HG02763 (cell line): ENCODE measurements at regions not wholly inside any gene's neighbourhood (a gene's known extent, or its start where the extent isn't known, plus 50 kb on each side); places are given as distances from the start of the nearest gene placed in this dataset.
"Not testable (repeated sequence)": the region's sequence is repeated elsewhere in the genome, so short reads cannot be mapped to it uniquely, and the experiment has no call there.

Source experiments
- ATAC-seq: cut with Tn5 transposase; IDR thresholded peaks from one replicate; pipeline ENCODE4 v1.9.1; 2021; ENCODE audit warnings: mild to moderate bottlenecking, moderate library complexity; ENCODE audit not compliant: unreplicated experiment

- ATAC-seq: not testable (repeated sequence)
Measured at GRCh38 chr9:40939201-40939887, 189.1 kb downstream of the FOXD4L6 start.

- ATAC-seq: no peak
Measured at GRCh38 chr9:40935336-40935735, 193.1 kb downstream of the FOXD4L6 start.

GRCh38 chr9:40934480-40934879 lies 194.0 kb downstream of the FOXD4L6 start:
- not testable (repeated sequence) for ATAC-seq

GRCh38 chr9:40930426-40930825 lies 198.1 kb downstream of the FOXD4L6 start:
- not testable (repeated sequence) for ATAC-seq

GRCh38 chr9:40929488-40929845 lies 199.0 kb downstream of the FOXD4L6 start:
- not testable (repeated sequence) for ATAC-seq

GRCh38 chr9:40928803-40929487 lies 199.5 kb downstream of the FOXD4L6 start:
- ATAC-seq: no peak

GRCh38 chr9:40927851-40928802 lies 200.4 kb downstream of the FOXD4L6 start:
- ATAC-seq: no peak

- no peak for ATAC-seq
Measured at GRCh38 chr9:40927260-40927631, 201.2 kb downstream of the FOXD4L6 start.

- ATAC-seq: no peak
Measured at GRCh38 chr9:40926404-40927259, 201.8 kb downstream of the FOXD4L6 start.

GRCh38 chr9:40925149-40925548 lies 203.3 kb downstream of the FOXD4L6 start:
- no peak for ATAC-seq

- ATAC-seq: not testable (repeated sequence)
Measured at GRCh38 chr9:40916399-40916783, 212.1 kb downstream of the FOXD4L6 start.

- not testable (repeated sequence) for ATAC-seq
Measured at GRCh38 chr9:40915660-40916398, 212.7 kb downstream of the FOXD4L6 start.

- no peak for ATAC-seq
Measured at GRCh38 chr9:40914772-40915659, 213.5 kb downstream of the FOXD4L6 start.

GRCh38 chr9:40913928-40914673 lies 214.4 kb downstream of the FOXD4L6 start:
- no peak for ATAC-seq

GRCh38 chr9:40913096-40913719 lies 215.3 kb downstream of the FOXD4L6 start:
- ATAC-seq: no peak

GRCh38 chr9:40912679-40913078 lies 215.8 kb downstream of the FOXD4L6 start:
- ATAC-seq: not testable (repeated sequence)

GRCh38 chr9:40911647-40912046 lies 216.8 kb downstream of the FOXD4L6 start:
- ATAC-seq: no peak

- ATAC-seq: not testable (repeated sequence)
Measured at GRCh38 chr9:40910995-40911394, 217.5 kb downstream of the FOXD4L6 start.
